ENCODE measurements at regions not wholly inside any gene's neighbourhood (a gene's known extent, or its start where the extent isn't known, plus 50 kb on each side); places are given as distances from the start of the nearest gene placed in this dataset.

DNA sequence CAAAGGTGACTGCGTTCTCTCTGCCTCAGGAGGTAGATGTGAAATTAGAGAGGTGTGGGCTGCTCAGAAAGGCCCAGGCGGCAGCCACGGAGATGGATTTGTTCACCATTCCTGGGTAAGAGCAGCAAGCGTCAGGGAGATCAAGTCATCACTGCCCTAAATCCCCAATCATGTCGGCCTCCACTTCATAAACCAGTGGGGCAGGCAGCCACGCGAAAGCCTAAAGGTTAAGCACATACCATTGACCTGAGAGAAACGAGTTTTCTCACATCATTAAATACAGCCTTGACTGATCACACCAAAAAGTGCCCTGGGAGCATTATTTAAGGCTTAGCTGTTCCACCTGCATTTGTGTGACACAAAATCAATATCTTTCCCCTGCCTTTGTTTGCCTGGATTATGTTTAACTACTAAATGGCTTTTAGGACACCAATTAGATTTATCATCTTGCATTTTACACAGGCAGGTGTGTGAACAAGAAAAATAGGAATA is 50.7 kb upstream of the FOXB1 start (continued):
- 0 out of 2 replicates have a peak, but pooled peaks have one; percentile 43 for TF ChIP-seq ZNF792 (tag by site-specific recombination; IDR thresholded peaks at IDR 0.05)
- TF ChIP-seq KLF8 (tag by site-specific recombination; IDR thresholded peaks at IDR 0.05) = peak; percentile 76
- TF ChIP-seq TRIM28 (IDR thresholded peaks at IDR 0.05; ENCODE audit: borderline replicate concordance, low read length) = no peak
- TF ChIP-seq HOXC10 (CRISPR knock-in tag; IDR thresholded peaks at IDR 0.05) = no peak
- TF ChIP-seq ZNF433 (tag by site-specific recombination; IDR thresholded peaks at IDR 0.05; ENCODE audit: low read depth) = no peak
- peak; percentile 100 for TF ChIP-seq ZNF843 (tag by site-specific recombination; IDR thresholded peaks at IDR 0.05)
- TF ChIP-seq ZNF561 (tag by site-specific recombination; IDR thresholded peaks at IDR 0.05; ENCODE audit: borderline replicate concordance) = peak; percentile 66; the same call in 1 of the 2 replicates
- 0 out of 2 replicates have a peak, but pooled peaks have one; percentile 21 for TF ChIP-seq ZNF404 (tag by site-specific recombination; IDR thresholded peaks at IDR 0.05)
- peak; percentile 37; the same call in 1 of the 2 replicates for TF ChIP-seq ZFP3 (tag by site-specific recombination; IDR thresholded peaks at IDR 0.05; ENCODE audit: low read depth)
- TF ChIP-seq ZBTB7A (tag by site-specific recombination; IDR thresholded peaks at IDR 0.05; ENCODE audit: low read depth) = peak; percentile 85; the same call in 1 of the 2 replicates
- TF ChIP-seq, protein P1, sequence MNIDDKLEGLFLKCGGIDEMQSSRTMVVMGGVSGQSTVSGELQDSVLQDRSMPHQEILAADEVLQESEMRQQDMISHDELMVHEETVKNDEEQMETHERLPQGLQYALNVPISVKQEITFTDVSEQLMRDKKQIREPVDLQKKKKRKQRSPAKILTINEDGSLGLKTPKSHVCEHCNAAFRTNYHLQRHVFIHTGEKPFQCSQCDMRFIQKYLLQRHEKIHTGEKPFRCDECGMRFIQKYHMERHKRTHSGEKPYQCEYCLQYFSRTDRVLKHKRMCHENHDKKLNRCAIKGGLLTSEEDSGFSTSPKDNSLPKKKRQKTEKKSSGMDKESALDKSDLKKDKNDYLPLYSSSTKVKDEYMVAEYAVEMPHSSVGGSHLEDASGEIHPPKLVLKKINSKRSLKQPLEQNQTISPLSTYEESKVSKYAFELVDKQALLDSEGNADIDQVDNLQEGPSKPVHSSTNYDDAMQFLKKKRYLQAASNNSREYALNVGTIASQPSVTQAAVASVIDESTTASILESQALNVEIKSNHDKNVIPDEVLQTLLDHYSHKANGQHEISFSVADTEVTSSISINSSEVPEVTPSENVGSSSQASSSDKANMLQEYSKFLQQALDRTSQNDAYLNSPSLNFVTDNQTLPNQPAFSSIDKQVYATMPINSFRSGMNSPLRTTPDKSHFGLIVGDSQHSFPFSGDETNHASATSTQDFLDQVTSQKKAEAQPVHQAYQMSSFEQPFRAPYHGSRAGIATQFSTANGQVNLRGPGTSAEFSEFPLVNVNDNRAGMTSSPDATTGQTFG (tag by site-specific recombination; IDR thresholded peaks at IDR 0.05; ENCODE audit: borderline replicate concordance) = peak; percentile 88; the same call in 1 of the 2 replicates
- no peak for TF ChIP-seq ZIC2 (tag by site-specific recombination; IDR thresholded peaks at IDR 0.05)
- peak; percentile 95 for TF ChIP-seq ZSCAN30 (tag by site-specific recombination; IDR thresholded peaks at IDR 0.05)
- peak; percentile 89 for TF ChIP-seq GLIS1 (tag by site-specific recombination; IDR thresholded peaks at IDR 0.05)
- TF ChIP-seq ZNF600 (tag by site-specific recombination; IDR thresholded peaks at IDR 0.05) = 0 out of 2 replicates have a peak, but pooled peaks have one; percentile 30
- TF ChIP-seq, protein P2, sequence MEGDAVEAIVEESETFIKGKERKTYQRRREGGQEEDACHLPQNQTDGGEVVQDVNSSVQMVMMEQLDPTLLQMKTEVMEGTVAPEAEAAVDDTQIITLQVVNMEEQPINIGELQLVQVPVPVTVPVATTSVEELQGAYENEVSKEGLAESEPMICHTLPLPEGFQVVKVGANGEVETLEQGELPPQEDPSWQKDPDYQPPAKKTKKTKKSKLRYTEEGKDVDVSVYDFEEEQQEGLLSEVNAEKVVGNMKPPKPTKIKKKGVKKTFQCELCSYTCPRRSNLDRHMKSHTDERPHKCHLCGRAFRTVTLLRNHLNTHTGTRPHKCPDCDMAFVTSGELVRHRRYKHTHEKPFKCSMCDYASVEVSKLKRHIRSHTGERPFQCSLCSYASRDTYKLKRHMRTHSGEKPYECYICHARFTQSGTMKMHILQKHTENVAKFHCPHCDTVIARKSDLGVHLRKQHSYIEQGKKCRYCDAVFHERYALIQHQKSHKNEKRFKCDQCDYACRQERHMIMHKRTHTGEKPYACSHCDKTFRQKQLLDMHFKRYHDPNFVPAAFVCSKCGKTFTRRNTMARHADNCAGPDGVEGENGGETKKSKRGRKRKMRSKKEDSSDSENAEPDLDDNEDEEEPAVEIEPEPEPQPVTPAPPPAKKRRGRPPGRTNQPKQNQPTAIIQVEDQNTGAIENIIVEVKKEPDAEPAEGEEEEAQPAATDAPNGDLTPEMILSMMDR (tag by site-specific recombination; IDR thresholded peaks at IDR 0.05) = no peak
- TF ChIP-seq, protein P3, sequence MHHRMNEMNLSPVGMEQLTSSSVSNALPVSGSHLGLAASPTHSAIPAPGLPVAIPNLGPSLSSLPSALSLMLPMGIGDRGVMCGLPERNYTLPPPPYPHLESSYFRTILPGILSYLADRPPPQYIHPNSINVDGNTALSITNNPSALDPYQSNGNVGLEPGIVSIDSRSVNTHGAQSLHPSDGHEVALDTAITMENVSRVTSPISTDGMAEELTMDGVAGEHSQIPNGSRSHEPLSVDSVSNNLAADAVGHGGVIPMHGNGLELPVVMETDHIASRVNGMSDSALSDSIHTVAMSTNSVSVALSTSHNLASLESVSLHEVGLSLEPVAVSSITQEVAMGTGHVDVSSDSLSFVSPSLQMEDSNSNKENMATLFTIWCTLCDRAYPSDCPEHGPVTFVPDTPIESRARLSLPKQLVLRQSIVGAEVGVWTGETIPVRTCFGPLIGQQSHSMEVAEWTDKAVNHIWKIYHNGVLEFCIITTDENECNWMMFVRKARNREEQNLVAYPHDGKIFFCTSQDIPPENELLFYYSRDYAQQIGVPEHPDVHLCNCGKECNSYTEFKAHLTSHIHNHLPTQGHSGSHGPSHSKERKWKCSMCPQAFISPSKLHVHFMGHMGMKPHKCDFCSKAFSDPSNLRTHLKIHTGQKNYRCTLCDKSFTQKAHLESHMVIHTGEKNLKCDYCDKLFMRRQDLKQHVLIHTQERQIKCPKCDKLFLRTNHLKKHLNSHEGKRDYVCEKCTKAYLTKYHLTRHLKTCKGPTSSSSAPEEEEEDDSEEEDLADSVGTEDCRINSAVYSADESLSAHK (tag by site-specific recombination; IDR thresholded peaks at IDR 0.05) = peak; percentile 98
- TF ChIP-seq ZNF549 (tag by site-specific recombination; IDR thresholded peaks at IDR 0.05) = no peak
- TF ChIP-seq, protein P4, sequence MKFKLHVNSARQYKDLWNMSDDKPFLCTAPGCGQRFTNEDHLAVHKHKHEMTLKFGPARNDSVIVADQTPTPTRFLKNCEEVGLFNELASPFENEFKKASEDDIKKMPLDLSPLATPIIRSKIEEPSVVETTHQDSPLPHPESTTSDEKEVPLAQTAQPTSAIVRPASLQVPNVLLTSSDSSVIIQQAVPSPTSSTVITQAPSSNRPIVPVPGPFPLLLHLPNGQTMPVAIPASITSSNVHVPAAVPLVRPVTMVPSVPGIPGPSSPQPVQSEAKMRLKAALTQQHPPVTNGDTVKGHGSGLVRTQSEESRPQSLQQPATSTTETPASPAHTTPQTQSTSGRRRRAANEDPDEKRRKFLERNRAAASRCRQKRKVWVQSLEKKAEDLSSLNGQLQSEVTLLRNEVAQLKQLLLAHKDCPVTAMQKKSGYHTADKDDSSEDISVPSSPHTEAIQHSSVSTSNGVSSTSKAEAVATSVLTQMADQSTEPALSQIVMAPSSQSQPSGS (tag by site-specific recombination; IDR thresholded peaks at IDR 0.05; ENCODE audit: low read depth) = peak; percentile 87
- peak; percentile 94 for TF ChIP-seq ZSCAN23 (tag by site-specific recombination; IDR thresholded peaks at IDR 0.05)
- peak; percentile 70 for TF ChIP-seq ZNF350 (tag by site-specific recombination; IDR thresholded peaks at IDR 0.05)
- TF ChIP-seq, protein P5, sequence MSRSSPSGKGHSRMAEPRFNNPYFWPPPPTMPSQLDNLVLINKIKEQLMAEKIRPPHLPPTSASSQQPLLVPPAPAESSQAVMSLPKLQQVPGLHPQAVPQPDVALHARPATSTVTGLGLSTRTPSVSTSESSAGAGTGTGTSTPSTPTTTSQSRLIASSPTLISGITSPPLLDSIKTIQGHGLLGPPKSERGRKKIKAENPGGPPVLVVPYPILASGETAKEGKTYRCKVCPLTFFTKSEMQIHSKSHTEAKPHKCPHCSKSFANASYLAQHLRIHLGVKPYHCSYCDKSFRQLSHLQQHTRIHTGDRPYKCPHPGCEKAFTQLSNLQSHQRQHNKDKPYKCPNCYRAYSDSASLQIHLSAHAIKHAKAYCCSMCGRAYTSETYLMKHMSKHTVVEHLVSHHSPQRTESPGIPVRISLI (tag by site-specific recombination; IDR thresholded peaks at IDR 0.05) = peak; percentile 46; the same call in 1 of the 2 replicates
- TF ChIP-seq ZNF391 (tag by site-specific recombination; IDR thresholded peaks at IDR 0.05; ENCODE audit: borderline replicate concordance, low read depth) = peak; percentile 95; the same call in 1 of the 2 replicates
- TF ChIP-seq SALL2 (tag by site-specific recombination; IDR thresholded peaks at IDR 0.05; ENCODE audit: borderline replicate concordance) = peak; percentile 70; the same call in 1 of the 2 replicates
- peak; percentile 74 for TF ChIP-seq ZNF76 (tag by site-specific recombination; IDR thresholded peaks at IDR 0.05; ENCODE audit: borderline replicate concordance, low read depth)
